Heart right ventricle (tissue), 16 donors: ENCODE measurements at regions not wholly inside any gene's neighbourhood (a gene's known extent, or its start where the extent isn't known, plus 50 kb on each side); places are given as distances from the start of the nearest gene placed in this dataset.

Source experiments
- ATAC-seq, 8 donors: fragments of 200-7000 bp; cut with Tn5 transposase; one replicate each; pipeline ENCODE4 v1.9.1; 2020; ENCODE audit warnings: mild to moderate bottlenecking in 8 of 8, moderate library complexity in 8 of 8, moderate number of reproducible peaks in 1 of 8
- DNase-seq, 2 donors: peaks; one replicate each; pipeline ENCODE4 v3.0.0-alpha.2; 2020
- H3K27ac ChIP-seq, 10 donors: fragments of 200-600 bp; sonication (generic) in 2 of 10; one replicate each; pipeline versions ENCODE4 v1.5.0 to v1.8.0; 2020 to 2022; ENCODE audit warnings: mild to moderate bottlenecking in 3 of 10
- H3K27me3 ChIP-seq, 7 donors: fragments of 200-600 bp; one replicate each; pipeline ENCODE4 v1.8.0; 2021 to 2022; ENCODE audit warnings: mild to moderate bottlenecking in 2 of 7
- H3K36me3 ChIP-seq, 9 donors: fragments of 200-600 bp; sonication (generic) in 1 of 9; one replicate each; pipeline versions ENCODE4 v1.5.0 to v1.8.0; 2020 to 2022; ENCODE audit warnings: mild to moderate bottlenecking in 2 of 9
- H3K4me1 ChIP-seq, 9 donors: fragments of 200-600 bp; sonication (generic) in 1 of 9; one replicate each; pipeline versions ENCODE4 v1.5.0 to v1.8.0; 2020 to 2022; ENCODE audit warnings: mild to moderate bottlenecking in 4 of 9
- H3K4me3 ChIP-seq, 10 donors: fragments of 200-600 bp; sonication (generic) in 2 of 10; one replicate each; pipeline versions ENCODE4 v1.5.0 to v1.8.0; 2020 to 2022; ENCODE audit warnings: mild to moderate bottlenecking in 7 of 10, moderate library complexity in 2 of 10
- H3K9me3 ChIP-seq, 11 donors: fragments of 200-600 bp in 10 of 11; sonication (generic) in 2 of 11; one replicate each; pipeline versions ENCODE4 v1.5.0 to v1.8.0; 2013 to 2022; ENCODE audit warnings: mild to moderate bottlenecking in 2 of 11, control low read depth in 1 of 11, moderate library complexity in 1 of 11
- CTCF ChIP-seq, 9 donors: fragments of 200-600 bp; sonication (generic) in 2 of 9; IDR thresholded peaks; one replicate each; pipeline versions ENCODE4 v1.5.0 to v1.8.0; 2021 to 2022; ENCODE audit warnings: antibody characterized with exemption in 9 of 9, mild to moderate bottlenecking in 5 of 9, moderate library complexity in 1 of 9
- WGBS, 2 donors: extraction: QIAGEN DNeasy Blood & Tissue Kit; methylation state at CpG; one replicate each; pipeline ENCODE4 v1.1.7; 2013; ENCODE audit warnings: inconsistent platforms in 1 of 2; 5-methylcytosine and 5-hydroxymethylcytosine counted together
- intact Hi-C, 10 donors: fragments of 100-400 bp; cut with DNase I; formaldehyde crosslinking; loops; one replicate each; pipeline versions ENCODE4 v1.11.1 to v1.14.2; 2022
- donor health status: Arrhythmogenic right ventricular cardiomyopathy.
- donor health status: ischemic (EF 13 %, LVEDD 7.1; RV severe dilation, severe dysfunction).
- donor health status: healthy with polysubstance abuse.
- donor health status: DM: no; HTN: yes; CAD: no.
- donor health status: DM: no; HTN: no; CAD: no.
- donor health status: ischemic (EF 25% LVEDD 6.9; RV normal size, moderate dysfunction).
- donor health status: ischemic (EF 25% LVEDD 5.7; RV mildly dilated, moderate dysfunction).
- donor health status: healthy.
- donor health status: DM: yes; HTN: yes; CAD: no.
- donor health status: Ischemic cardiomyopathy.
- donor health status: ischemic (EF 35%, LVEDD 5.7; RV mildly dilated, moderate dysfunction).
- donor health status: nonischemic (EF 11% LVEDD 7.7; RV severe dilation, severe dysfunction).
- donor health status: DM: yes; HTN: yes; CAD: no.
- donor health status: PGD.
- donor health status: ischemic (EF 29% LVEDD 5.4; RV normal size, mild dysfunction).
- donor health status: nonischemic (EF 23%, LVEDD 6.1; RV moderate dilation, normal function).

GRCh38 chr5:89604342-89604741 lies 721.4 kb upstream of the MEF2C start:
- H3K36me3 ChIP-seq: no peaks in the 10 kb centered on the region
- intact Hi-C loops: no loop called here
- H3K4me1 ChIP-seq: no peaks in the 10 kb centered on the region
- no peak for DNase-seq
- ATAC-seq: no peak
- no peaks in the 10 kb centered on the region for H3K27me3 ChIP-seq
- H3K4me3 ChIP-seq: no peak overlapping the region
- TF ChIP-seq CTCF (IDR thresholded peaks at IDR 0.05): no peak
- no peaks in the 10 kb centered on the region for H3K9me3 ChIP-seq
- WGBS, 2 donors: 73 to 81% methylated on average over 1 of the region's 1 CpG
- H3K27ac ChIP-seq: no peak overlapping the region

- 93 to 95% methylated on average over 12 of the region's 12 CpGs for WGBS, 2 donors
- intact Hi-C loops: no loop called here
- DNase-seq: no peak
- no peak overlapping the region for H3K27ac ChIP-seq
- H3K27me3 ChIP-seq: no peaks in the 10 kb centered on the region
- no peak overlapping the region for H3K4me3 ChIP-seq
- no peak for TF ChIP-seq CTCF (IDR thresholded peaks at IDR 0.05)
- no peak for ATAC-seq
- no peaks in the 10 kb centered on the region for H3K4me1 ChIP-seq
- no peaks in the 10 kb centered on the region for H3K9me3 ChIP-seq
- no peaks in the 10 kb centered on the region for H3K36me3 ChIP-seq
Observed at GRCh38 chr5:89601880-89602279, 718.9 kb upstream of the MEF2C start.

- Histone ChIP-seq H3K4me3 (no peak overlapping the region), H3K4me1 (no peaks in the 10 kb centered on the region), H3K36me3 (no peaks in the 10 kb centered on the region), H3K27ac (no peak overlapping the region), H3K9me3 (no peaks in the 10 kb centered on the region), H3K27me3 (no peaks in the 10 kb centered on the region)
- DNase-seq (no peak), ATAC-seq (no peak)
- WGBS, 2 donors: 85 to 96% methylated on average over 1 of the region's 1 CpG
- intact Hi-C loops: no loop called here
- TF ChIP-seq CTCF (IDR thresholded peaks at IDR 0.05): no peak
Observed at GRCh38 chr5:89597878-89598277, 714.9 kb upstream of the MEF2C start.

- Histone ChIP-seq H3K27me3 (no peaks in the 10 kb centered on the region), H3K9me3 (no peaks in the 10 kb centered on the region), H3K4me1 (no peaks in the 10 kb centered on the region), H3K36me3 (no peaks in the 10 kb centered on the region), H3K27ac (no peak overlapping the region), H3K4me3 (no peak overlapping the region)
- no peak for DNase-seq
- 46 to 71% methylated on average over 2 of the region's 2 CpGs for WGBS, 2 donors
- no peak for ATAC-seq
- no peak for TF ChIP-seq CTCF (IDR thresholded peaks at IDR 0.05)
- intact Hi-C loops: no loop called here
Observed at GRCh38 chr5:89596821-89597220, 713.8 kb upstream of the MEF2C start.

- Histone ChIP-seq H3K9me3 (peaks cover 0 to 9% (median 0%) of the 10 kb centered on the region in 11 donors), H3K4me1 (no peaks in the 10 kb centered on the region), H3K27me3 (no peaks in the 10 kb centered on the region), H3K4me3 (no peak overlapping the region), H3K36me3 (no peaks in the 10 kb centered on the region), H3K27ac (no peak overlapping the region)
- DNase-seq (no peak), ATAC-seq (no peak)
- WGBS, 2 donors: 88% methylated on average over 1 of the region's 1 CpG
- intact Hi-C loops: no loop called here
- TF ChIP-seq CTCF (IDR thresholded peaks at IDR 0.05): no peak
Observed at GRCh38 chr5:89595056-89595455, 712.1 kb upstream of the MEF2C start.
